Calu3 (cell line): ENCODE measurements at regions not wholly inside any gene's neighbourhood (a gene's known extent, or its start where the extent isn't known, plus 50 kb on each side); places are given as distances from the start of the nearest gene placed in this dataset.

ENCODE experiments used
- BruUV-seq: library from RNA; stranded (reverse); fragments of 400-500 nt; replicated peaks from 2 replicates; lab custom pipeline; 2021; lab: Mats Ljungman, UMichigan
- CTCF ChIA-PET: fragments of 300-600 bp; sonication (Branson Sonifier 250); formaldehyde crosslinking; loops from one replicate; lab custom pipeline; 2022; ENCODE audit warnings: antibody characterized with exemption; lab: Charles Lee
- DNase-seq: peaks from one replicate; pipeline ENCODE4 v3.0.0; 2022
- H3K27ac Mint-ChIP-seq: one replicate; pipeline ENCODE4 v1.8.0; 2022; ENCODE audit warnings: mixed read lengths; ENCODE audit not compliant: unreplicated experiment
- H3K27me3 Mint-ChIP-seq: one replicate; pipeline ENCODE4 v1.8.0; 2022; ENCODE audit warnings: mixed read lengths; ENCODE audit not compliant: unreplicated experiment
- H3K36me3 Mint-ChIP-seq: one replicate; pipeline ENCODE4 v1.8.0; 2022; ENCODE audit warnings: mild to moderate bottlenecking, moderate library complexity, mixed read lengths; ENCODE audit not compliant: insufficient read depth, unreplicated experiment
- H3K4me1 Mint-ChIP-seq: one replicate; pipeline ENCODE4 v1.8.0; 2022; ENCODE audit warnings: mild to moderate bottlenecking, low read depth, mixed read lengths; ENCODE audit not compliant: unreplicated experiment
- H3K4me3 Mint-ChIP-seq: one replicate; pipeline ENCODE4 v1.8.0; 2022; ENCODE audit warnings: mild to moderate bottlenecking, low read depth, moderate library complexity, mixed read lengths; ENCODE audit not compliant: unreplicated experiment
- H3K9me3 Mint-ChIP-seq: one replicate; pipeline ENCODE4 v1.8.0; 2022; ENCODE audit warnings: low read depth, mixed read lengths; ENCODE audit not compliant: unreplicated experiment
- CTCF ChIP-seq: fragments of 200-600 bp; IDR thresholded peaks from one replicate; pipeline ENCODE4 v1.8.0; 2022; ENCODE audit warnings: antibody characterized with exemption; ENCODE audit not compliant: unreplicated experiment
- intact Hi-C: fragments of 100-400 bp; cut with micrococcal nuclease; formaldehyde crosslinking; loops from one replicate; pipeline ENCODE4 v1.10.0; 2022; ENCODE audit not compliant: unreplicated experiment

GRCh38 chr10:109467551-109467950 is 455.8 kb downstream of the XPNPEP1 start:
- Mint-ChIP-seq H3K27me3 (no peaks in the 10 kb centered on the region), H3K9me3 (peaks cover 3% of the 10 kb centered on the region), H3K36me3 (no peaks in the 10 kb centered on the region), H3K4me1 (no peaks in the 10 kb centered on the region), H3K4me3 (no peak overlapping the region), H3K27ac (no peak overlapping the region)
- intact Hi-C loops, result no loop called here
- CTCF ChIA-PET, result no interaction called here
- TF ChIP-seq CTCF, result no peak
- DNase-seq, result no peak
- BruUV-seq, result no TSS peak

GRCh38 chr10:109464949-109465348 is 458.4 kb downstream of the XPNPEP1 start:
- CTCF ChIA-PET, result no interaction called here
- TF ChIP-seq CTCF, result no peak
- intact Hi-C loops, result no loop called here
- Mint-ChIP-seq H3K27me3 (no peaks in the 10 kb centered on the region), H3K27ac (no peak overlapping the region), H3K4me3 (no peak overlapping the region), H3K36me3 (no peaks in the 10 kb centered on the region), H3K4me1 (no peaks in the 10 kb centered on the region), H3K9me3 (peaks cover 3% of the 10 kb centered on the region)
- no TSS peak for BruUV-seq
- no peak for DNase-seq

- intact Hi-C loops, result no loop called here
- CTCF ChIA-PET, result no interaction called here
- TF ChIP-seq CTCF, result no peak
- DNase-seq, result no peak
- no peaks in the 10 kb centered on the region for H3K4me1 Mint-ChIP-seq
- H3K27ac Mint-ChIP-seq, result no peak overlapping the region
- BruUV-seq, result no TSS peak
- H3K9me3 Mint-ChIP-seq, result no peaks in the 10 kb centered on the region
- H3K4me3 Mint-ChIP-seq, result no peak overlapping the region
- H3K27me3 Mint-ChIP-seq, result no peaks in the 10 kb centered on the region
- no peaks in the 10 kb centered on the region for H3K36me3 Mint-ChIP-seq
Observed at GRCh38 chr10:109457302-109457638, 466.0 kb downstream of the XPNPEP1 start.

GRCh38 chr10:109456566-109457301 is 466.6 kb downstream of the XPNPEP1 start:
- Mint-ChIP-seq H3K27ac (no peak overlapping the region), H3K4me1 (no peaks in the 10 kb centered on the region), H3K9me3 (no peaks in the 10 kb centered on the region), H3K36me3 (no peaks in the 10 kb centered on the region), H3K4me3 (no peak overlapping the region), H3K27me3 (no peaks in the 10 kb centered on the region)
- intact Hi-C loops, result no loop called here
- DNase-seq, result no peak
- no TSS peak for BruUV-seq
- CTCF ChIA-PET, result no interaction called here
- no peak for TF ChIP-seq CTCF
